ENCODE measurements at regions not wholly inside any gene's neighbourhood (a gene's known extent, or its start where the extent isn't known, plus 50 kb on each side); places are given as distances from the start of the nearest gene placed in this dataset.

DNA sequence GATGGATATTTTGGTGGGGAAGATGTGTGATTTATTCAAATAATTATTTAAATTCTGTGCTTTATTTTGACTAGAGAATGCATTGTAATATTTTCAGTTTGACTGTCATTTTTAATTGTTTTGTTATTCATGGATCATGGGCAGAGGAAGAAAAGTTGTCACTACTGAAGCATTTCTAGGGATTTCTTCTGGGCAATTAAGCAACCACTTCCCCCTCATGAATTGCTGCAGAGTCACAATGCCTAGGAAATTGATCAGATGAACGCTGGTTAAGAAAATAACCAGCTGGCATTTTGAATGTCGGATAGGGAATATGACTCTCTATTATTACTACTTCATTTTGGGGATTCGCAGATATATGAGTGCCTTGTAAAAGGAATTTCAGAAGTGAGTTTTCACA lies 283.3 kb downstream of the IL15 start:
- TF ChIP-seq, protein P1, sequence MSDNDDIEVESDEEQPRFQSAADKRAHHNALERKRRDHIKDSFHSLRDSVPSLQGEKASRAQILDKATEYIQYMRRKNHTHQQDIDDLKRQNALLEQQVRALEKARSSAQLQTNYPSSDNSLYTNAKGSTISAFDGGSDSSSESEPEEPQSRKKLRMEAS (IDR thresholded peaks at IDR 0.05), result no peak
- TF ChIP-seq EP300 (IDR thresholded peaks at IDR 0.05; ENCODE audit: borderline replicate concordance) (peak; percentile 66; the same call in 1 of the 2 replicates), CEBPB (IDR thresholded peaks at IDR 0.05) (no peak), TAF1 (IDR thresholded peaks at IDR 0.05; ENCODE audit: low read depth) (no peak), YY1 (IDR thresholded peaks at IDR 0.05; ENCODE audit: low read depth) (no peak), NFIC (IDR thresholded peaks at IDR 0.05) (no peak), EGR1 (IDR thresholded peaks at IDR 0.05) (no peak), RAD21 (IDR thresholded peaks at IDR 0.05; ENCODE audit: low read depth) (no peak), CREB1 (IDR thresholded peaks at IDR 0.05; ENCODE audit: low read depth) (no peak), TEAD4 (IDR thresholded peaks at IDR 0.05) (peak; percentile 43; the same call in 1 of the 2 replicates), ZBTB7A (IDR thresholded peaks at IDR 0.05; ENCODE audit: low read depth) (no peak)
- TF ChIP-seq, protein P2, sequence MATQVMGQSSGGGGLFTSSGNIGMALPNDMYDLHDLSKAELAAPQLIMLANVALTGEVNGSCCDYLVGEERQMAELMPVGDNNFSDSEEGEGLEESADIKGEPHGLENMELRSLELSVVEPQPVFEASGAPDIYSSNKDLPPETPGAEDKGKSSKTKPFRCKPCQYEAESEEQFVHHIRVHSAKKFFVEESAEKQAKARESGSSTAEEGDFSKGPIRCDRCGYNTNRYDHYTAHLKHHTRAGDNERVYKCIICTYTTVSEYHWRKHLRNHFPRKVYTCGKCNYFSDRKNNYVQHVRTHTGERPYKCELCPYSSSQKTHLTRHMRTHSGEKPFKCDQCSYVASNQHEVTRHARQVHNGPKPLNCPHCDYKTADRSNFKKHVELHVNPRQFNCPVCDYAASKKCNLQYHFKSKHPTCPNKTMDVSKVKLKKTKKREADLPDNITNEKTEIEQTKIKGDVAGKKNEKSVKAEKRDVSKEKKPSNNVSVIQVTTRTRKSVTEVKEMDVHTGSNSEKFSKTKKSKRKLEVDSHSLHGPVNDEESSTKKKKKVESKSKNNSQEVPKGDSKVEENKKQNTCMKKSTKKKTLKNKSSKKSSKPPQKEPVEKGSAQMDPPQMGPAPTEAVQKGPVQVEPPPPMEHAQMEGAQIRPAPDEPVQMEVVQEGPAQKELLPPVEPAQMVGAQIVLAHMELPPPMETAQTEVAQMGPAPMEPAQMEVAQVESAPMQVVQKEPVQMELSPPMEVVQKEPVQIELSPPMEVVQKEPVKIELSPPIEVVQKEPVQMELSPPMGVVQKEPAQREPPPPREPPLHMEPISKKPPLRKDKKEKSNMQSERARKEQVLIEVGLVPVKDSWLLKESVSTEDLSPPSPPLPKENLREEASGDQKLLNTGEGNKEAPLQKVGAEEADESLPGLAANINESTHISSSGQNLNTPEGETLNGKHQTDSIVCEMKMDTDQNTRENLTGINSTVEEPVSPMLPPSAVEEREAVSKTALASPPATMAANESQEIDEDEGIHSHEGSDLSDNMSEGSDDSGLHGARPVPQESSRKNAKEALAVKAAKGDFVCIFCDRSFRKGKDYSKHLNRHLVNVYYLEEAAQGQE (IDR thresholded peaks at IDR 0.05; ENCODE audit: low read depth), result no peak
- TF ChIP-seq, protein P3, sequence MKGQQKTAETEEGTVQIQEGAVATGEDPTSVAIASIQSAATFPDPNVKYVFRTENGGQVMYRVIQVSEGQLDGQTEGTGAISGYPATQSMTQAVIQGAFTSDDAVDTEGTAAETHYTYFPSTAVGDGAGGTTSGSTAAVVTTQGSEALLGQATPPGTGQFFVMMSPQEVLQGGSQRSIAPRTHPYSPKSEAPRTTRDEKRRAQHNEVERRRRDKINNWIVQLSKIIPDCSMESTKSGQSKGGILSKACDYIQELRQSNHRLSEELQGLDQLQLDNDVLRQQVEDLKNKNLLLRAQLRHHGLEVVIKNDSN (IDR thresholded peaks at IDR 0.05), result no peak
